Endothelial cell (in vitro differentiated cells): ENCODE measurements at regions not wholly inside any gene's neighbourhood (a gene's known extent, or its start where the extent isn't known, plus 50 kb on each side); places are given as distances from the start of the nearest gene placed in this dataset.

ENCODE experiments used
- DNase-seq: peaks from one replicate; pipeline ENCODE4 v3.0.0; 2021; ENCODE audit warnings: low spot score
- H3K27ac Mint-ChIP-seq: one replicate; pipeline ENCODE4 v1.8.0; 2021; ENCODE audit warnings: mixed read lengths, inconsistent platforms; ENCODE audit not compliant: unreplicated experiment
- H3K27me3 Mint-ChIP-seq: one replicate; pipeline ENCODE4 v1.8.0; 2021; ENCODE audit warnings: mild to moderate bottlenecking, moderate library complexity, mixed read lengths, inconsistent platforms; ENCODE audit not compliant: unreplicated experiment
- H3K36me3 Mint-ChIP-seq: one replicate; pipeline ENCODE4 v1.8.0; 2021; ENCODE audit warnings: mild to moderate bottlenecking, low read depth, mixed read lengths, inconsistent platforms; ENCODE audit not compliant: unreplicated experiment
- H3K4me1 Mint-ChIP-seq: one replicate; pipeline ENCODE4 v1.8.0; 2021; ENCODE audit warnings: mild to moderate bottlenecking, mixed read lengths, inconsistent platforms; ENCODE audit not compliant: unreplicated experiment
- H3K4me3 Mint-ChIP-seq: one replicate; pipeline ENCODE4 v1.8.0; 2021; ENCODE audit warnings: mild to moderate bottlenecking, mixed read lengths, inconsistent platforms; ENCODE audit not compliant: unreplicated experiment
- H3K9me3 Mint-ChIP-seq: one replicate; pipeline ENCODE4 v1.8.0; 2021; ENCODE audit warnings: mixed read lengths, inconsistent platforms; ENCODE audit not compliant: unreplicated experiment
- TF ChIP-seq, protein P1 (sequence below): fragments of 200-600 bp; sonication (generic); IDR thresholded peaks from one replicate; pipeline ENCODE4 v1.5.0; 2021; ENCODE audit warnings: antibody characterized with exemption; ENCODE audit not compliant: unreplicated experiment

DNA sequence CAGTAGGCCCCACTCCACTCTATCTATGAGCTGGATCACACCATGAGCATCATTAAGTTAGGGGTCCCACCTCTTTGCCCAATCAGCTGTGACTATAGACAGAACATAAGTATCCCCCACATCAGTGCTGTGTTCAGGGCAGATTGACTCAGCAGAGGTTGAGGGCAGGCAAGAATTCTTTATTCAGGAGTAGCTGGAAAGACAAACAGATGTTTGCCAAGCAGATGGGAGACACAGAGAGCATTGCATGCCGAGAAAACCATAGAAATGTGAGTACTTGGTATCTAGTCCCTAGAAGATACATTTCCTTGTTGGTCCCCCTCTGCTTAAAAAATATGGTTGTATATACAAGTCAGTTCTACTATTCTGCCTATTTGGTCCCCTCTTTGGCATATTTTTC, 440.8 kb downstream of the RAP2B start:
- Mint-ChIP-seq H3K4me1 (peaks cover 6% of the 10 kb centered on the region), H3K9me3 (no peaks in the 10 kb centered on the region), H3K4me3 (no peak overlapping the region), H3K27me3 (no peaks in the 10 kb centered on the region), H3K27ac (no peak overlapping the region), H3K36me3 (no peaks in the 10 kb centered on the region)
- no peak for DNase-seq
- TF ChIP-seq, protein P1, sequence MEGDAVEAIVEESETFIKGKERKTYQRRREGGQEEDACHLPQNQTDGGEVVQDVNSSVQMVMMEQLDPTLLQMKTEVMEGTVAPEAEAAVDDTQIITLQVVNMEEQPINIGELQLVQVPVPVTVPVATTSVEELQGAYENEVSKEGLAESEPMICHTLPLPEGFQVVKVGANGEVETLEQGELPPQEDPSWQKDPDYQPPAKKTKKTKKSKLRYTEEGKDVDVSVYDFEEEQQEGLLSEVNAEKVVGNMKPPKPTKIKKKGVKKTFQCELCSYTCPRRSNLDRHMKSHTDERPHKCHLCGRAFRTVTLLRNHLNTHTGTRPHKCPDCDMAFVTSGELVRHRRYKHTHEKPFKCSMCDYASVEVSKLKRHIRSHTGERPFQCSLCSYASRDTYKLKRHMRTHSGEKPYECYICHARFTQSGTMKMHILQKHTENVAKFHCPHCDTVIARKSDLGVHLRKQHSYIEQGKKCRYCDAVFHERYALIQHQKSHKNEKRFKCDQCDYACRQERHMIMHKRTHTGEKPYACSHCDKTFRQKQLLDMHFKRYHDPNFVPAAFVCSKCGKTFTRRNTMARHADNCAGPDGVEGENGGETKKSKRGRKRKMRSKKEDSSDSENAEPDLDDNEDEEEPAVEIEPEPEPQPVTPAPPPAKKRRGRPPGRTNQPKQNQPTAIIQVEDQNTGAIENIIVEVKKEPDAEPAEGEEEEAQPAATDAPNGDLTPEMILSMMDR, result no peak

DNA sequence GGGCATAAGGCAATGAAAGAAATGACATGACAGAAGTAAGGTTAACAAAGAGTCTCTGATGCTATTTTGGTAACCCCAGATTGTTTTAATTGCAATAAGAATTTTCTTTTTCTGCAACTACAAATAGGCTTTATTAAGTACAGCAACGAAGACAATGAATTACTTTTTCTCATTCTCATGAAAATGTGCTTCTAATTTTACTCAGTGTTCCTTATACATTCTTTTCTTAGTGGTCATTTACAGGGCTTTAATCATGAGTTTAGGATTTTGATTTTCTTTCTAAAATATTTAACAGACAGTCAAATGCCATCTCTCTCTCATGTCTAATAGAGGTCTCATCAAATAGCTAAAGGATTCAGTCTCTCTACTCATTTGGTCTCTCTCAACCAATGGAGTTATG, 452.1 kb downstream of the RAP2B start:
- Mint-ChIP-seq H3K27me3 (no peaks in the 10 kb centered on the region), H3K9me3 (no peaks in the 10 kb centered on the region), H3K27ac (no peak overlapping the region), H3K4me1 (peaks cover 4% of the 10 kb centered on the region), H3K36me3 (no peaks in the 10 kb centered on the region), H3K4me3 (no peak overlapping the region)
- no peak for DNase-seq
- TF ChIP-seq, protein P1, result no peak

DNA sequence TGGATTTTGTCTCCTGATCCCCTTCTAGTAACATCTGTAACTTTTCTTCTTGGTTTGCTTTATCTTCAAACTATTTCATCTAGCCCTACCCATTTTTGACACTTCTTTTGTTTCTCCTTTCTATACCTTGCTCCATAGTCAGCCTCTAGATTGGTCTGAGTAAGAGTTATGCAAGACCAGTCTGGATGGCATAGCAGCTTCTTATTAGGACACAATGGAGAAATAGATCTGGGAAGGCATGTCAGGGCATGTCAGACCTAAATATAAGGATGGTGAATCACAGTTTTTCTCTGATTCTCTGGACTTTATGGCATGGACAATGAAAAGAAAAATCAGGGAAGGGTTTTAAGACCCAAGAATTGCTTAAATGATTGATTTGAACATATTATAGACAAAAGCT, 452.5 kb downstream of the RAP2B start:
- Mint-ChIP-seq H3K36me3 (no peaks in the 10 kb centered on the region), H3K27ac (no peak overlapping the region), H3K9me3 (no peaks in the 10 kb centered on the region), H3K4me3 (no peak overlapping the region), H3K4me1 (peaks cover 4% of the 10 kb centered on the region), H3K27me3 (no peaks in the 10 kb centered on the region)
- TF ChIP-seq, protein P1, result no peak
- DNase-seq, result no peak

DNA sequence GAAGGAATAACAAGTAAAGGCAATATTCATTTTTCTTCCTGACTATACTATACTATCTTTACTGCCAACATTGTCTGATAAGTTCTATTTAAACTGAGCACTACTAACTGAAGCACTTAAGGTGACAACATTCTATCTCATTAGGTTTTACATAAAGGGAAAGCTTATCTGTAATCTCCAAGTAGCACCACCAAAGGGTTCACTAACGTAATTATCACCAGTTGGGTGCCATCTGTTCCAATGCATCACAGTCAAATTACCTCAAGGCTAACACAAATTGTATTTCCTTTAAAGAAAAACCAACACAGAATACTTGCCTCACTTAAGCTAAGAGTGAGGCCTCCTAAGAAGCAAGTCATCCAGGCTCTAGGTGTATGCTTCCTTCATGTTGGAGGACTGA, 453.8 kb downstream of the RAP2B start:
- no peak for DNase-seq
- no peaks in the 10 kb centered on the region for H3K36me3 Mint-ChIP-seq

DNA sequence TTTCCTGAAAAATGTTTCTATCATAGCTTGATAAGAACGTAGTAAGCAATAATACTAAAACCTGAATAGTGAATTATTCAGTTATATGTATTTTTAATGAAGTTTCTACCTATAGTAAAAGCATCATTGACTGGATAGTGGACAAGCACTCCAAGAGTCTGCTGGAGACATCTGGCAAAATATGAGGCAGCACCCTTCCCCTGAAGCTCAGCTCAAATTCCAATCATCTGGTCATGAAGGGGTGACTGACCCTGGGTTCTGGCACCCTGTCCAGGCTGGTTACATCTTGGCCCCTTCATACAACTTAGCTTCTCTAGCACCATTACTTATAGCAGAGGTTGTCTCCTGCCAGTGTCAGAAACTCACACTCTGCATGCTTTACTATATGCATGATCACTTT, 455.4 kb downstream of the RAP2B start:
- Mint-ChIP-seq H3K36me3 (no peaks in the 10 kb centered on the region), H3K9me3 (no peaks in the 10 kb centered on the region), H3K4me3 (no peak overlapping the region), H3K4me1 (peaks cover 9% of the 10 kb centered on the region), H3K27me3 (no peaks in the 10 kb centered on the region), H3K27ac (no peak overlapping the region)
- DNase-seq, result no peak
- TF ChIP-seq, protein P1, result no peak

More for the DNA sequence above, 453.8 kb downstream of the RAP2B start:
- Mint-ChIP-seq H3K27me3 (no peaks in the 10 kb centered on the region), H3K4me3 (no peak overlapping the region), H3K4me1 (peaks cover 4% of the 10 kb centered on the region), H3K9me3 (no peaks in the 10 kb centered on the region), H3K27ac (no peak overlapping the region)
- TF ChIP-seq, protein P1, result no peak
